ENCODE measurements at regions not wholly inside any gene's neighbourhood (a gene's known extent, or its start where the extent isn't known, plus 50 kb on each side); places are given as distances from the start of the nearest gene placed in this dataset.

GRCh38 chr11:44498089-44498871, 67.2 kb upstream of the CD82 start:
- DNase-seq: no peak

GRCh38 chr11:44502506-44502905, 63.0 kb upstream of the CD82 start:
- no peak for DNase-seq

DNA sequence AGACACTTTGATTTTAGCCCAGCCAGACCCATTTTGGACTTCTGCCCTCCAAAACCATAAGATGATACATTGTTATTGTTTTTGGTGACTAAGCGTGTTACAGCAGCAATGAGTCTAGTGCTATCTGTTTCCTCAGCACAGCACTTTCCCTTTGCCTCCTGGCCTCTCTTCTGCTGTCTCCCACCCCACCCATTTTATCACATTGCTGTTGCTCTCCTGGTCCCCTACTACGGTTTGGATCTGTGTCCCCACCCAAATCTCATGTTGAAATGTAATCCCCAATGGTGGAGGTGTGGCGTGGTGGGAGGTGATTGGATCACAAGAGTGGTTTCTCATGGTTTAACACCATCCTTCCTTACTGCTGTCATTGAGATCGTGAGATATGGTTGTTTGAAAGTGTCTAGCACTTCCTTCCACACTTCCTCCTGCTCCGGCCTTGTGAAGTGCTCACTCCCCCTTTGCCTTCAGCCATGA, 59.8 kb upstream of the CD82 start:
- no peak for DNase-seq

- DNase-seq: no peak
These were observed 59.0 kb upstream of the CD82 start for GRCh38 chr11:44506375-44507016.

- no peak for DNase-seq
These were observed 58.0 kb upstream of the CD82 start for GRCh38 chr11:44507491-44507890.

- DNase-seq: no peak
These were observed 57.5 kb upstream of the CD82 start for GRCh38 chr11:44507896-44508445.

- DNase-seq: no peak
These were observed 56.2 kb upstream of the CD82 start for GRCh38 chr11:44509296-44509695.

DNA sequence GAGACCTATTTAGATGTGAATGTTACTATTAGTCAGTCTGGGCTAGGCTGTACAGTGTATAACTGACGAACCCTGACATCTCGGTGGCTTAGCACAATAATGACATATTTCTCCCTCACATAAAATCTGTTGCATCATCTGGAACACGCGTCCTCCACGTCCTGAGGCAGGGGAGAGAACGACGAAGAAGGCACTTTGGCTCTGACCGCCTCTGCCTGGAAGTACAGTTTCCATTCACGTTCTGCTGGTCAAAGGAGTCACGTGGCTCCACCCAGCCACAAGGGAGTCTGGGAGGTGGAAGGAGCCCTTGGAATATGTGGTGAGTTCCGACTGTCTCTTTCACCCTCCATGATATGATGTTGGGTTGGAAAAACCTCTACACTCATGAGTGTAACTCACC, 55.1 kb upstream of the CD82 start:
- no peak for DNase-seq

DNA sequence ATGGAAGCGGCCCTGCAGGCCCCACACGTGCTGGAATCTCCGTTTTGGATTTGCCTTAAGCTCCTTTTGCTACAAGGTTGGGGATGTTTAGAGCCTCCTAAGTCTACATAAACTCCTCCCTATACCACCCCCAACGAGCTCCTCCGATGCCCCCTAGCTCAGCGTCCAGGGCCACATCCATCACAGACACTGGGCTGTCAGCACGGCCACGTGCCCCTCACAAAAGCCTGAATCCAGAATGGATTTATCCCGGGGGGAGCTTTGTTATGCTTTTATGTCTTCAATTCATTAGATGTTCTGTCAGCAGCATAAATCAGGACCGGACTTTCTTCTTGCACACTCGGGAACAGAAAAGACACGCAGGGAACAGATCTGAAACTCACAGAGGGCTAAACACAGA, 52.6 kb upstream of the CD82 start:
- no peak for DNase-seq

DNA sequence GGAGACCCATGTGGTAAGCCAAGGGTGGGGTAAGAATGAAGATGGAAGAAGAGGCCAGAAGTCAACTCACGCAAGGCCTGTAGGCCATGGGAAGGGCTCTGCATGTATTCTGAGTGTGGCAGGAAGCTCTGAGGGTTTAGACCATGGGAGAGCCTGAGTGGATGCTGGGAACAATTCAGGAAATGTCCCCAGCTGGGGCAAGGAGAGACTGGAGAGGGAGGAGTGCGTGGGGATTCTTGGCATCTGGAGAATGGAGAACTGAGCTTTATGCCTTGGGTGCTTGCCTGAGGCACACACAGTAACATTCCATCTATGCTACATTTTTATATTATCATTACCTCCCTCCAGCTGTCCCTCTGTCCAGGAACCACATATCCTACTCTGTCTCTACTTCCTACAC, 50.4 kb upstream of the CD82 start:
- no peak for DNase-seq

Measured in NCI-H345 (cell line).